K562 (cell line): ENCODE measurements at regions not wholly inside any gene's neighbourhood (a gene's known extent, or its start where the extent isn't known, plus 50 kb on each side); places are given as distances from the start of the nearest gene placed in this dataset.

Source experiments
- ATAC-seq: fragments of 200-7000 bp; cut with Tn5 transposase; 3 replicates; pipeline ENCODE4 v1.9.1; 2020; ENCODE audit warnings: moderate library complexity
- BruUV-seq: library from RNA; stranded (reverse); fragments of 400-500 nt; replicated peaks from 2 replicates; lab custom pipeline; 2021; lab: Mats Ljungman, UMichigan
- CTCF ChIA-PET: fragments of 300-600 bp; formaldehyde crosslinking; extraction: SDS; loops from one replicate; lab custom pipeline; 2021; ENCODE audit warnings: low intra/inter-chr PET ratio; lab: Yijun Ruan, JAX
- POLR2A ChIA-PET: fragments of 300-600, 350-650 bp; sonication (Branson Sonifier 250); formaldehyde crosslinking; extraction: SDS; loops from one replicate; lab custom pipeline; 2021; ENCODE audit warnings: antibody characterized with exemption, inconsistent platforms; lab: Yijun Ruan, JAX
- DNase-seq, 4 experiments: peaks; one replicate each; pipeline versions ENCODE4 v3.0.0 to v3.0.0-alpha.2; 2011 to 2018; ENCODE audit warnings: low spot score in 3 of 4, mixed read lengths in 3 of 4; ENCODE audit errors: extremely low read depth in 1 of 4
- FAIRE-seq: peaks from 2 replicates; lab custom pipeline; 2011; peaks lifted over from hg19 to GRCh38; lab: Jason Lieb, UNC
- H2AFZ ChIP-seq: 2 replicates; pipeline ENCODE4 v1.6.0; 2011; ENCODE audit warnings: low read depth, low read length, control low read depth, inconsistent platforms
- H3K27ac ChIP-seq: fragments of 200-600 bp; 3 replicates; pipeline ENCODE4 v1.8.0; 2011; ENCODE audit warnings: low read depth, mild to moderate bottlenecking, control low read depth, inconsistent platforms, low read length, moderate library complexity, mixed read lengths; ENCODE audit errors: extremely low read depth
- H3K27me3 ChIP-seq, 2 experiments: fragments of 300-600 bp in 1 of 2; 2 replicates in 1 of 2; 3 replicates in 1 of 2; pipeline versions ENCODE4 v1.6.0 to v1.8.0; 2011; ENCODE audit warnings: inconsistent platforms in 2 of 2, low read length in 2 of 2, mild to moderate bottlenecking in 1 of 2, mixed read lengths in 1 of 2, moderate library complexity in 1 of 2; ENCODE audit not compliant: control insufficient read depth in 2 of 2, insufficient read depth in 2 of 2
- H3K36me3 ChIP-seq: fragments of 300-600 bp; 3 replicates; pipeline ENCODE4 v1.8.0; 2011; ENCODE audit warnings: mild to moderate bottlenecking, low read length, inconsistent platforms; ENCODE audit not compliant: control insufficient read depth, insufficient read depth
- H3K4me1 ChIP-seq, 2 experiments: fragments of 200-600 bp in 1 of 2; replicated peaks in 1 of 2; 2 replicates in 1 of 2; 3 replicates in 1 of 2; pipeline versions ENCODE4 v1.5.1 to v1.8.0; 2011; ENCODE audit warnings: inconsistent platforms in 2 of 2, low read length in 2 of 2, mild to moderate bottlenecking in 1 of 2, mixed read lengths in 1 of 2, moderate library complexity in 1 of 2; ENCODE audit not compliant: control insufficient read depth in 2 of 2, insufficient read depth in 2 of 2
- H3K4me2 ChIP-seq: 2 replicates; pipeline ENCODE4 v1.6.1; 2011; ENCODE audit warnings: low read length, control low read depth, inconsistent platforms, mixed read lengths; ENCODE audit not compliant: insufficient read depth
- H3K4me3 ChIP-seq: fragments of 200-600 bp; sonication (generic), shearing (Covaris generic); 2 replicates; pipeline ENCODE4 v1.5.1; 2016; ENCODE audit warnings: control low read depth, inconsistent platforms
- H3K79me2 ChIP-seq: fragments of 200-600 bp; 3 replicates; pipeline ENCODE4 v1.8.0; 2011; ENCODE audit warnings: low read length, inconsistent platforms; ENCODE audit not compliant: control insufficient read depth, insufficient read depth
- H3K9ac ChIP-seq, 2 experiments: 2 replicates each; pipeline versions ENCODE4 v1.6.0 to v1.6.1; 2011; ENCODE audit warnings: low read depth in 2 of 2, low read length in 2 of 2, control low read depth in 1 of 2, inconsistent platforms in 1 of 2, mild to moderate bottlenecking in 1 of 2, mixed read lengths in 1 of 2; ENCODE audit not compliant: insufficient read depth in 1 of 2
- H3K9me1 ChIP-seq: one replicate; pipeline ENCODE4 v1.6.0; 2011; ENCODE audit warnings: inconsistent platforms, mild to moderate bottlenecking, low read length, moderate library complexity; ENCODE audit not compliant: control insufficient read depth, insufficient read depth
- H3K9me3 ChIP-seq: replicated peaks from 2 replicates; pipeline ENCODE4 v1.5.1; 2011; ENCODE audit warnings: low read depth, low read length, inconsistent platforms; ENCODE audit not compliant: control insufficient read depth, insufficient read depth
- H4K20me1 ChIP-seq: replicated peaks from 2 replicates; pipeline ENCODE4 v1.6.1; 2011; ENCODE audit warnings: low read length, inconsistent platforms, mixed read lengths; ENCODE audit not compliant: control insufficient read depth, insufficient read depth
- FOXA1 ChIP-seq: fragments of 450-650 bp; IDR thresholded peaks from 2 replicates; pipeline ENCODE4 v1.6.1; 2016; ENCODE audit warnings: mild to moderate bottlenecking, borderline replicate concordance
- GTF3C2 ChIP-seq: IDR thresholded peaks from 3 replicates; pipeline ENCODE4 v1.6.1; 2011; ENCODE audit warnings: borderline replicate concordance, mild to moderate bottlenecking, moderate library complexity; ENCODE audit not compliant: insufficient read length; ENCODE audit errors: extremely low read depth
- RBM39 ChIP-seq: fragments of 200-400 bp; formaldehyde crosslinking; optimal IDR thresholded peaks from 2 replicates; pipeline ENCODE3; 2018; ENCODE audit warnings: low read depth, low read length
- TSHZ1 ChIP-seq: fragments of 250-450 bp; sonication (Bioruptor Pico); IDR thresholded peaks from 2 replicates; pipeline ENCODE4 v1.4.0; 2020; ENCODE audit warnings: mild to moderate bottlenecking, moderate library complexity
- ZNF354B ChIP-seq: fragments of 250-450 bp; sonication (Bioruptor Pico); IDR thresholded peaks from 2 replicates; pipeline ENCODE4 v1.4.0; 2020
- ZNF707 ChIP-seq: fragments of 250-450 bp; sonication (Bioruptor Pico); conservative IDR thresholded peaks from 2 replicates; pipeline ENCODE4 v1.8.0; 2022; ENCODE audit warnings: inconsistent platforms, mild to moderate bottlenecking, moderate library complexity
- WGBS: fragments of 100-300 bp; shearing (Covaris generic); methylation state at CpG from one replicate; pipeline ENCODE4 v1.1.6; 2016; ENCODE audit warnings: low coverage, mixed read lengths; ENCODE audit not compliant: insufficient coverage; ENCODE audit errors: missing lambda C conversion rate; 5-methylcytosine and 5-hydroxymethylcytosine counted together
- in situ Hi-C: fragments of 300-500 bp; cut with MboI; formaldehyde crosslinking; loops from 4 replicates; pipeline ENCODE4 v1.15.0; 2018; ENCODE audit warnings: inconsistent platforms, mixed read lengths
- intact Hi-C: fragments of 100-400 bp; cut with micrococcal nuclease; formaldehyde crosslinking; loops from 2 replicates; pipeline ENCODE4 v1.14.2; 2022
- TF ChIP-seq, protein P1 (sequence below): fragments of 450-650 bp; conservative IDR thresholded peaks from 2 replicates; pipeline ENCODE4 v1.6.1; 2016; ENCODE audit warnings: missing genetic modification characterization, low read depth, mild to moderate bottlenecking, control low read depth, missing compliant biosample characterization
- TF ChIP-seq, protein P2 (sequence below): fragments of 450-650 bp; IDR thresholded peaks from 2 replicates; pipeline ENCODE4 v1.6.1; 2016; ENCODE audit warnings: missing biosample characterization, missing genetic modification characterization
- TF ChIP-seq, protein P3 (sequence below): sonication (generic); formaldehyde crosslinking; IDR thresholded peaks from 2 replicates; pipeline ENCODE4 v1.8.0; 2022; ENCODE audit warnings: missing genetic modification reagents, mild to moderate bottlenecking, borderline replicate concordance
- TF ChIP-seq, protein P4 (sequence below): fragments of 450-650 bp; IDR thresholded peaks from 2 replicates; pipeline ENCODE4 v1.6.1; 2016; ENCODE audit warnings: low read depth, mild to moderate bottlenecking, moderate library complexity

DNA sequence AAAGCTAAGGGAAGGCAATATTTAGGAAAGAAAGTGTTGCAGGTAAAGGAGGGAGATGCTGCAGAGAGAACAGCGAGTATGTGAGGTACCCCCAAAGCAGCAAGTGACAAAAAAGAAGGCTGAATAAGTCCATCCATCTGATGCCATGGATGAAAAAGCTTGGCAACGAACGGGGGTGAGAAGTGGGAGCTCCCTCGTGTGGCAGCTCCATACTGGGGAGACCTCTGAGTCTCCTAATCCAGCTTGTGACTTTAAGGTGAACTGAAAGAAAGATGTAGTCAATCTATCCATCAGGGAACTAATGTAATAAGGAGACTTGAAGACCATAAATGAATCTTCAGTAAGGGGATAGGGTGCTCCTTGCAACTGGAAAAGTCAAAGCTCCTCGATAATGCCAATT, 156.6 kb downstream of the OTOR start (continued):
- TF ChIP-seq, protein P1, sequence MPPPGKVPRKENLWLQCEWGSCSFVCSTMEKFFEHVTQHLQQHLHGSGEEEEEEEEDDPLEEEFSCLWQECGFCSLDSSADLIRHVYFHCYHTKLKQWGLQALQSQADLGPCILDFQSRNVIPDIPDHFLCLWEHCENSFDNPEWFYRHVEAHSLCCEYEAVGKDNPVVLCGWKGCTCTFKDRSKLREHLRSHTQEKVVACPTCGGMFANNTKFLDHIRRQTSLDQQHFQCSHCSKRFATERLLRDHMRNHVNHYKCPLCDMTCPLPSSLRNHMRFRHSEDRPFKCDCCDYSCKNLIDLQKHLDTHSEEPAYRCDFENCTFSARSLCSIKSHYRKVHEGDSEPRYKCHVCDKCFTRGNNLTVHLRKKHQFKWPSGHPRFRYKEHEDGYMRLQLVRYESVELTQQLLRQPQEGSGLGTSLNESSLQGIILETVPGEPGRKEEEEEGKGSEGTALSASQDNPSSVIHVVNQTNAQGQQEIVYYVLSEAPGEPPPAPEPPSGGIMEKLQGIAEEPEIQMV, result no peak
- TF ChIP-seq GTF3C2, result no peak

GRCh38 chr20:16914277-16914676, 166.1 kb downstream of the OTOR start:
- FAIRE-seq (no peak), ATAC-seq (no peak), DNase-seq (no peak)
- Histone ChIP-seq H3K36me3 (no peaks in the 10 kb centered on the region), H3K4me2 (no peak overlapping the region), H3K9ac (no peak overlapping the region), H4K20me1 (no peaks in the 10 kb centered on the region), H2AFZ (no peak overlapping the region), H3K9me3 (no peaks in the 10 kb centered on the region), H3K4me3 (no peak overlapping the region), H3K9me1 (no peaks in the 10 kb centered on the region), H3K27ac (no peak overlapping the region), H3K4me1 (no peaks in the 10 kb centered on the region), H3K27me3 (no peaks in the 10 kb centered on the region), H3K79me2 (no peaks in the 10 kb centered on the region)
- ChIA-PET CTCF (no interaction called here), POLR2A (no interaction called here)
- WGBS, result 0% methylated on average over 1 of the region's 1 CpG
- in situ Hi-C loops, result no loop called here
- no TSS peak for BruUV-seq
- intact Hi-C loops, result no loop called here
- TF ChIP-seq ZNF354B (CRISPR knock-in tag) (no peak), TSHZ1 (CRISPR knock-in tag) (no peak), FOXA1 (no peak), RBM39 (no peak), ZNF707 (CRISPR knock-in tag) (no peak)
- TF ChIP-seq, protein P2, sequence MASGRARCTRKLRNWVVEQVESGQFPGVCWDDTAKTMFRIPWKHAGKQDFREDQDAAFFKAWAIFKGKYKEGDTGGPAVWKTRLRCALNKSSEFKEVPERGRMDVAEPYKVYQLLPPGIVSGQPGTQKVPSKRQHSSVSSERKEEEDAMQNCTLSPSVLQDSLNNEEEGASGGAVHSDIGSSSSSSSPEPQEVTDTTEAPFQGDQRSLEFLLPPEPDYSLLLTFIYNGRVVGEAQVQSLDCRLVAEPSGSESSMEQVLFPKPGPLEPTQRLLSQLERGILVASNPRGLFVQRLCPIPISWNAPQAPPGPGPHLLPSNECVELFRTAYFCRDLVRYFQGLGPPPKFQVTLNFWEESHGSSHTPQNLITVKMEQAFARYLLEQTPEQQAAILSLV (tag), result no peak
- TF ChIP-seq, protein P3, sequence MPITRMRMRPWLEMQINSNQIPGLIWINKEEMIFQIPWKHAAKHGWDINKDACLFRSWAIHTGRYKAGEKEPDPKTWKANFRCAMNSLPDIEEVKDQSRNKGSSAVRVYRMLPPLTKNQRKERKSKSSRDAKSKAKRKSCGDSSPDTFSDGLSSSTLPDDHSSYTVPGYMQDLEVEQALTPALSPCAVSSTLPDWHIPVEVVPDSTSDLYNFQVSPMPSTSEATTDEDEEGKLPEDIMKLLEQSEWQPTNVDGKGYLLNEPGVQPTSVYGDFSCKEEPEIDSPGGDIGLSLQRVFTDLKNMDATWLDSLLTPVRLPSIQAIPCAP (CRISPR knock-in tag), result no peak
- TF ChIP-seq, protein P4, sequence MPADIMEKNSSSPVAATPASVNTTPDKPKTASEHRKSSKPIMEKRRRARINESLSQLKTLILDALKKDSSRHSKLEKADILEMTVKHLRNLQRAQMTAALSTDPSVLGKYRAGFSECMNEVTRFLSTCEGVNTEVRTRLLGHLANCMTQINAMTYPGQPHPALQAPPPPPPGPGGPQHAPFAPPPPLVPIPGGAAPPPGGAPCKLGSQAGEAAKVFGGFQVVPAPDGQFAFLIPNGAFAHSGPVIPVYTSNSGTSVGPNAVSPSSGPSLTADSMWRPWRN, result no peak
